ENCODE measurements at regions not wholly inside any gene's neighbourhood (a gene's known extent, or its start where the extent isn't known, plus 50 kb on each side); places are given as distances from the start of the nearest gene placed in this dataset.

- Histone ChIP-seq H3K27me3 (replicated peaks in 1 of 4; ENCODE audit: control extremely low read depth in 1 of 4, control insufficient read depth in 3 of 4, insufficient read depth in 4 of 4, low read length in 3 of 4) (peaks cover 0 to 2% (median 0%) of the 10 kb centered on the region in 4 experiments), H3K9ac (ENCODE audit: low read length) (no peak overlapping the region), H3K79me2 (ENCODE audit: control insufficient read depth, insufficient read depth, low read length) (no peaks in the 10 kb centered on the region), H3K9me3 (ENCODE audit: control extremely low read depth in 1 of 3, control insufficient read depth in 2 of 3, insufficient read depth in 1 of 3, low read length in 2 of 3) (no peaks in the 10 kb centered on the region), H3K27ac (ENCODE audit: low read length in 2 of 2) (no peak overlapping the region), H4K20me1 (ENCODE audit: control insufficient read depth, insufficient read depth, low read length, poor library complexity, severe bottlenecking) (no peaks in the 10 kb centered on the region), H2AFZ (ENCODE audit: insufficient read depth, low read depth, low read length, poor library complexity, severe bottlenecking) (no peak overlapping the region), H3K4me2 (replicated peaks; ENCODE audit: low read depth, low read length, poor library complexity, severe bottlenecking) (no peak overlapping the region), H3K36me3 (replicated peaks in 1 of 2; ENCODE audit: control extremely low read depth in 1 of 2, control insufficient read depth in 1 of 2, extremely low read depth in 1 of 2, insufficient read depth in 2 of 2, low read length in 1 of 2) (no peaks in the 10 kb centered on the region), H3K4me3 (ENCODE audit: control extremely low read depth in 1 of 5, extremely low read depth in 1 of 5, insufficient read depth in 1 of 5, low read depth in 2 of 5, low read length in 4 of 5) (no peak overlapping the region), H3K4me1 (ENCODE audit: control insufficient read depth in 2 of 2, insufficient read depth in 2 of 2, low read length in 2 of 2) (no peaks in the 10 kb centered on the region)
- H3K4me3 Mint-ChIP-seq = no peak overlapping the region
- ATAC-seq (ENCODE audit: low read depth) = no peak
- H3K27ac Mint-ChIP-seq = no peak overlapping the region
- no peak for DNase-seq
- peaks cover 3% of the 10 kb centered on the region for H3K27me3 Mint-ChIP-seq
- 70% methylated on average over 3 of the region's 3 CpGs for WGBS (ENCODE audit: insufficient coverage)
- intact Hi-C loops (cut with micrococcal nuclease) = no loop called here
- H3K9me3 Mint-ChIP-seq (ENCODE audit: insufficient read depth) = no peaks in the 10 kb centered on the region
- ChIA-PET POLR2A (no interaction called here), CTCF (no interaction called here)
- peaks cover 6% of the 10 kb centered on the region for H3K4me1 Mint-ChIP-seq
- TF ChIP-seq EZH2 (IDR thresholded peaks at IDR 0.05; ENCODE audit: borderline replicate concordance, insufficient read depth, low read depth, low read length, poor library complexity, severe bottlenecking) (no peak), CTCF (IDR thresholded peaks at IDR 0.05) (no peak)
Measured at GRCh38 chr9:95808011-95808410, 67.5 kb upstream of the ERCC6L2 start.

GRCh38 chr9:95807326-95807947 is 68.1 kb upstream of the ERCC6L2 start:
- POLR2A ChIA-PET = no interaction called here
- Histone ChIP-seq H3K9ac (ENCODE audit: low read length) (no peak overlapping the region), H3K4me2 (replicated peaks; ENCODE audit: low read depth, low read length, poor library complexity, severe bottlenecking) (no peak overlapping the region), H3K9me3 (ENCODE audit: control extremely low read depth in 1 of 3, control insufficient read depth in 2 of 3, insufficient read depth in 1 of 3, low read length in 2 of 3) (no peaks in the 10 kb centered on the region), H3K36me3 (replicated peaks in 1 of 2; ENCODE audit: control extremely low read depth in 1 of 2, control insufficient read depth in 1 of 2, extremely low read depth in 1 of 2, insufficient read depth in 2 of 2, low read length in 1 of 2) (no peaks in the 10 kb centered on the region), H3K79me2 (ENCODE audit: control insufficient read depth, insufficient read depth, low read length) (no peaks in the 10 kb centered on the region), H4K20me1 (ENCODE audit: control insufficient read depth, insufficient read depth, low read length, poor library complexity, severe bottlenecking) (no peaks in the 10 kb centered on the region), H3K27ac (ENCODE audit: low read length in 2 of 2) (no peak overlapping the region), H3K4me1 (ENCODE audit: control insufficient read depth in 2 of 2, insufficient read depth in 2 of 2, low read length in 2 of 2) (no peaks in the 10 kb centered on the region), H2AFZ (ENCODE audit: insufficient read depth, low read depth, low read length, poor library complexity, severe bottlenecking) (no peak overlapping the region), H3K4me3 (ENCODE audit: control extremely low read depth in 1 of 5, extremely low read depth in 1 of 5, insufficient read depth in 1 of 5, low read depth in 2 of 5, low read length in 4 of 5) (no peak overlapping the region), H3K27me3 (replicated peaks in 1 of 4; ENCODE audit: control extremely low read depth in 1 of 4, control insufficient read depth in 3 of 4, insufficient read depth in 4 of 4, low read length in 3 of 4) (peaks cover 0 to 3% (median 0%) of the 10 kb centered on the region in 4 experiments)
- Mint-ChIP-seq H3K9me3 (ENCODE audit: insufficient read depth) (no peaks in the 10 kb centered on the region), H3K27me3 (peaks cover 6% of the 10 kb centered on the region), H3K27ac (no peak overlapping the region), H3K4me1 (peaks cover 6% of the 10 kb centered on the region), H3K4me3 (no peak overlapping the region)
- no peak for DNase-seq
- CTCF ChIA-PET = no interaction called here
- WGBS (ENCODE audit: insufficient coverage) = 100% methylated on average over 3 of the region's 5 CpGs
- no peak for ATAC-seq (ENCODE audit: low read depth)
- TF ChIP-seq EZH2 (IDR thresholded peaks at IDR 0.05; ENCODE audit: borderline replicate concordance, insufficient read depth, low read depth, low read length, poor library complexity, severe bottlenecking) (no peak), CTCF (IDR thresholded peaks at IDR 0.05) (no peak)
- intact Hi-C loops (cut with micrococcal nuclease) = no loop called here
